Thyroid gland (tissue), 4 donors: ENCODE measurements at regions not wholly inside any gene's neighbourhood (a gene's known extent, or its start where the extent isn't known, plus 50 kb on each side); places are given as distances from the start of the nearest gene placed in this dataset.

Experiments used
- DNase-seq, 2 donors: peaks; one replicate each; pipeline ENCODE4 v3.0.0-alpha.2; 2019
- H3K27ac ChIP-seq, 3 donors: fragments of 200-600 bp; sonication (generic); 1 replicate in 2 of 3; 2 replicates in 1 of 3; pipeline ENCODE4 v1.5.1; 2016 to 2019; ENCODE audit warnings: mild to moderate bottlenecking in 1 of 3, moderate library complexity in 1 of 3
- H3K27me3 ChIP-seq: fragments of 200-600 bp; sonication (generic); one replicate; pipeline ENCODE4 v1.5.1; 2019
- H3K36me3 ChIP-seq, 2 donors: fragments of 200-600 bp; sonication (generic); one replicate each; pipeline ENCODE4 v1.5.1; 2016 to 2019
- H3K4me1 ChIP-seq, 2 donors: fragments of 200-600 bp; sonication (generic); one replicate each; pipeline ENCODE4 v1.5.1; 2017 to 2019
- H3K4me3 ChIP-seq, 3 donors: fragments of 200-600 bp; sonication (generic); replicated peaks in 1 of 3; 1 replicate in 2 of 3; 2 replicates in 1 of 3; pipeline ENCODE4 v1.5.1; 2016; ENCODE audit warnings: mild to moderate bottlenecking in 1 of 3
- H3K9me3 ChIP-seq: fragments of 200-600 bp; sonication (generic); one replicate; pipeline ENCODE4 v1.5.1; 2017
- CTCF ChIP-seq, 6 experiments: fragments of 200-600 bp in 3 of 6; fragments of 450-650 bp in 3 of 6; sonication (generic) in 3 of 6; IDR thresholded peaks; one replicate each; pipeline ENCODE4 v1.5.1; 2016 to 2019; ENCODE audit warnings: antibody characterized with exemption in 6 of 6, mild to moderate bottlenecking in 2 of 6, inconsistent platforms in 1 of 6, moderate library complexity in 1 of 6
- POLR2A ChIP-seq, 2 donors: fragments of 450-650 bp; IDR thresholded peaks; one replicate each; pipeline ENCODE4 v1.6.1; 2017; ENCODE audit warnings: antibody characterized with exemption in 2 of 2, mild to moderate bottlenecking in 2 of 2, moderate library complexity in 1 of 2
- WGBS, 2 donors: methylation state at CpG; one replicate each; pipeline ENCODE4 v1.1.5; 2017; 5-methylcytosine and 5-hydroxymethylcytosine counted together
- intact Hi-C: fragments of 100-400 bp; cut with DNase I; formaldehyde crosslinking; loops from one replicate; pipeline ENCODE4 v1.15.1; 2023

GRCh38 chr14:89641495-89642175, 224.6 kb upstream of the FOXN3 start:
- WGBS, 2 donors: 60 to 66% methylated on average over 8 of the region's 8 CpGs
- H3K4me3 ChIP-seq: no peak overlapping the region
- no peaks in the 10 kb centered on the region for H3K36me3 ChIP-seq
- H3K9me3 ChIP-seq: no peaks in the 10 kb centered on the region
- H3K27me3 ChIP-seq: no peaks in the 10 kb centered on the region
- H3K27ac ChIP-seq: no peak overlapping the region
- TF ChIP-seq CTCF (IDR thresholded peaks at IDR 0.05) (no peak), POLR2A (IDR thresholded peaks at IDR 0.05) (no peak)
- no peaks in the 10 kb centered on the region for H3K4me1 ChIP-seq
- intact Hi-C loops: no loop called here
- no peak for DNase-seq

GRCh38 chr14:89640141-89640540, 223.1 kb upstream of the FOXN3 start:
- H3K27ac ChIP-seq: no peak overlapping the region
- H3K4me1 ChIP-seq: no peaks in the 10 kb centered on the region
- TF ChIP-seq CTCF (IDR thresholded peaks at IDR 0.05): no peak
- TF ChIP-seq POLR2A (IDR thresholded peaks at IDR 0.05): no peak
- H3K9me3 ChIP-seq: no peaks in the 10 kb centered on the region
- H3K4me3 ChIP-seq: no peak overlapping the region
- 81 to 86% methylated on average over 2 of the region's 2 CpGs for WGBS, 2 donors
- intact Hi-C loops: no loop called here
- H3K36me3 ChIP-seq: no peaks in the 10 kb centered on the region
- DNase-seq: no peak
- H3K27me3 ChIP-seq: no peaks in the 10 kb centered on the region

GRCh38 chr14:89639687-89640086, 222.7 kb upstream of the FOXN3 start:
- no peak for TF ChIP-seq CTCF (IDR thresholded peaks at IDR 0.05)
- no peak for TF ChIP-seq POLR2A (IDR thresholded peaks at IDR 0.05)
- no peaks in the 10 kb centered on the region for H3K36me3 ChIP-seq
- H3K4me1 ChIP-seq: no peaks in the 10 kb centered on the region
- no peaks in the 10 kb centered on the region for H3K9me3 ChIP-seq
- intact Hi-C loops: no loop called here
- no peak overlapping the region for H3K27ac ChIP-seq
- DNase-seq: no peak
- no peak overlapping the region for H3K4me3 ChIP-seq
- no peaks in the 10 kb centered on the region for H3K27me3 ChIP-seq
- WGBS, 2 donors: 90 to 96% methylated on average over 1 of the region's 1 CpG

- DNase-seq: no peak
- Histone ChIP-seq H3K9me3 (no peaks in the 10 kb centered on the region), H3K4me1 (no peaks in the 10 kb centered on the region), H3K27ac (no peak overlapping the region), H3K27me3 (no peaks in the 10 kb centered on the region), H3K36me3 (no peaks in the 10 kb centered on the region), H3K4me3 (no peak overlapping the region)
- TF ChIP-seq CTCF (IDR thresholded peaks at IDR 0.05) (no peak), POLR2A (IDR thresholded peaks at IDR 0.05) (no peak)
- 82 to 90% methylated on average over 4 of the region's 4 CpGs for WGBS, 2 donors
- intact Hi-C loops: no loop called here
Observed at GRCh38 chr14:89638891-89639290, 221.9 kb upstream of the FOXN3 start.

- no peaks in the 10 kb centered on the region for H3K27me3 ChIP-seq
- intact Hi-C loops: no loop called here
- 77 to 89% methylated on average over 2 of the region's 2 CpGs for WGBS, 2 donors
- no peaks in the 10 kb centered on the region for H3K9me3 ChIP-seq
- no peaks in the 10 kb centered on the region for H3K4me1 ChIP-seq
- H3K36me3 ChIP-seq: no peaks in the 10 kb centered on the region
- no peak for DNase-seq
- H3K27ac ChIP-seq: no peak overlapping the region
- H3K4me3 ChIP-seq: no peak overlapping the region
- TF ChIP-seq CTCF (IDR thresholded peaks at IDR 0.05) (no peak), POLR2A (IDR thresholded peaks at IDR 0.05) (no peak)
Observed at GRCh38 chr14:89637581-89637980, 220.5 kb upstream of the FOXN3 start.
